SU-DHL-6 (cell line): ENCODE measurements at regions not wholly inside any gene's neighbourhood (a gene's known extent, or its start where the extent isn't known, plus 50 kb on each side); places are given as distances from the start of the nearest gene placed in this dataset.

Source experiments
- H2AFZ ChIP-seq: fragments of 200-600 bp; sonication (generic); 2 replicates; pipeline ENCODE4 v1.6.1; 2014; ENCODE audit warnings: low read depth, mild to moderate bottlenecking, moderate library complexity, mixed read lengths, antibody characterized with exemption, low read length; ENCODE audit not compliant: severe bottlenecking
- H3F3A ChIP-seq: fragments of 200-600 bp; shearing (Covaris generic); 2 replicates; pipeline ENCODE4 v1.6.0; 2016; ENCODE audit warnings: antibody characterized with exemption, mild to moderate bottlenecking; ENCODE audit not compliant: insufficient read depth
- H3K27ac ChIP-seq: fragments of 200-600 bp; sonication (generic); 2 replicates; pipeline ENCODE4 v1.5.1; 2016; ENCODE audit warnings: low read depth, mild to moderate bottlenecking, low read length, moderate library complexity, mixed read lengths
- H3K27me3 ChIP-seq: fragments of 200-600 bp; sonication (generic), shearing (Covaris generic); 2 replicates; pipeline ENCODE4 v1.6.0; 2014; ENCODE audit warnings: mild to moderate bottlenecking, low read length
- H3K36me3 ChIP-seq: fragments of 200-600 bp; sonication (generic); 2 replicates; pipeline ENCODE4 v1.6.1; 2014; ENCODE audit warnings: mild to moderate bottlenecking, low read length, mixed read lengths
- H3K4me2 ChIP-seq: fragments of 300-600, 200-600 bp; shearing (Covaris generic), sonication (generic); 2 replicates; pipeline ENCODE4 v1.6.0; 2014; ENCODE audit warnings: low read length, low read depth, mild to moderate bottlenecking; ENCODE audit not compliant: poor library complexity, severe bottlenecking
- H3K4me3 ChIP-seq: fragments of 200-600 bp; sonication (generic); 2 replicates; pipeline ENCODE4 v1.5.1; 2014; ENCODE audit warnings: antibody characterized with exemption, low read length, mild to moderate bottlenecking, mixed read lengths; ENCODE audit not compliant: insufficient read depth, poor library complexity, severe bottlenecking
- H3K79me2 ChIP-seq: fragments of 200-600 bp; sonication (generic); 2 replicates; pipeline ENCODE4 v1.6.1; 2014; ENCODE audit warnings: mild to moderate bottlenecking, low read length, moderate library complexity; ENCODE audit not compliant: insufficient read depth
- H3K9ac ChIP-seq: fragments of 200-600 bp; sonication (generic); 2 replicates; pipeline ENCODE4 v1.7.0; 2014; ENCODE audit warnings: mild to moderate bottlenecking, low read length
- H3K9me2 ChIP-seq: fragments of 200-600 bp; sonication (generic); replicated peaks from 2 replicates; pipeline ENCODE4 v1.6.1; 2014; ENCODE audit warnings: low read length; ENCODE audit not compliant: insufficient read depth
- H3K9me3 ChIP-seq: fragments of 200-600 bp; sonication (generic); 2 replicates; pipeline ENCODE4 v1.6.1; 2014; ENCODE audit warnings: low read length, mixed read lengths; ENCODE audit not compliant: insufficient read depth
- H4K20me1 ChIP-seq: fragments of 200-600 bp; sonication (generic); 2 replicates; pipeline ENCODE4 v1.6.1; 2014; ENCODE audit warnings: low read depth, mild to moderate bottlenecking, antibody characterized with exemption, low read length, moderate library complexity, mixed read lengths
- EZH2phosphoT487 ChIP-seq: fragments of 200-600 bp; sonication (generic), shearing (Covaris generic); conservative IDR thresholded peaks from 2 replicates; pipeline ENCODE4 v1.6.1; 2018; ENCODE audit warnings: mild to moderate bottlenecking, antibody characterized with exemption, low read length, moderate library complexity, mixed read lengths
- TF ChIP-seq, protein P1 (sequence below): fragments of 200-600 bp; sonication (generic); IDR thresholded peaks from one replicate; pipeline ENCODE4 v1.5.1; 2017; ENCODE audit warnings: antibody characterized with exemption, mild to moderate bottlenecking, low read length, moderate library complexity; ENCODE audit not compliant: insufficient read depth, poor library complexity, severe bottlenecking

DNA sequence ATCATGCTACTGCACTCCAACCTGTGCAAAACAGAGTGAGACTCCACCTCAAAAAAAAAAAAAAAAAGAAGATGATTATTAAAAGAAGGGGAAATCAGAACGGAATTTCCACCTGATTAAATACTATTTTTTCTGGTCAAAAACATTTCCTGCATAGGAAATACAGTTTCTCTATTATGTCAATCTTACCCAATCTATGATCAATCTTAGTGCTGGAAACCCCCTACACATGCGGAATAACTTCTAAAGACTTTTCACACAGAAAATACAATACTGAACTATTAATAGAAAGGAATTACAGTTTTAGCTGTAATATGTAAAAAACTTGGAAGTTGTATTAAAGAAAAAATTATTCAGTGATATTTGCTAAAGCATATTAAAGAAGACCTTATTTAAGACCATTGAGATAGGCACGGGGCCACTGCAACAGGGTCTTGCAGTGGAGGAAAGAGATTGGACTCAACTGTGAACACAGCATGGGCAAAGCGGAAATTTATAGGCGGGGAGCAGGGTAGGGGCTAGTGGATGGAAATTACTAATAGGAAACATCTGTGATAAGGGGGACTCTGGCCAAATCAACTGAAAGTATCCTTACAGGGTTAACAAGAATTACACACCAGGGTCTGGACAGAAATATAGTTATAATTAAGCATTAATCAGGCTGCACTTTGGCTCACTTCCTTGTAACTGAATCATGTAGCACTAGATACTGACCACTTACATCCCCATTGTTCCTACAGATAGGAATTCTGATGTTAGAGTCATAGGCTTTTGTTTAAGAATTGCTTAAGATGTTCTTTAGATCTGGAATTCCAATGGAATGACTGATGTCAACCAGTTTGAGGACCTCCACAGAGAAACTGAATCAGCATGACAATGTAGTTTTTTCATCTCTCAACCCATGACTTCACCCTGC is 411.5 kb upstream of the DDI1 start:
- Histone ChIP-seq H3K9me2 (no peaks in the 10 kb centered on the region), H2AFZ (no peak overlapping the region), H3K4me2 (no peak overlapping the region), H3K79me2 (no peaks in the 10 kb centered on the region), H3F3A (no peaks in the 10 kb centered on the region), H3K27ac (no peak overlapping the region), H3K4me3 (no peak overlapping the region), H3K9ac (no peak overlapping the region), H3K9me3 (no peaks in the 10 kb centered on the region), H3K36me3 (no peaks in the 10 kb centered on the region), H3K27me3 (no peaks in the 10 kb centered on the region), H4K20me1 (no peaks in the 10 kb centered on the region)
- no peak for TF ChIP-seq EZH2phosphoT487
- TF ChIP-seq, protein P1, sequence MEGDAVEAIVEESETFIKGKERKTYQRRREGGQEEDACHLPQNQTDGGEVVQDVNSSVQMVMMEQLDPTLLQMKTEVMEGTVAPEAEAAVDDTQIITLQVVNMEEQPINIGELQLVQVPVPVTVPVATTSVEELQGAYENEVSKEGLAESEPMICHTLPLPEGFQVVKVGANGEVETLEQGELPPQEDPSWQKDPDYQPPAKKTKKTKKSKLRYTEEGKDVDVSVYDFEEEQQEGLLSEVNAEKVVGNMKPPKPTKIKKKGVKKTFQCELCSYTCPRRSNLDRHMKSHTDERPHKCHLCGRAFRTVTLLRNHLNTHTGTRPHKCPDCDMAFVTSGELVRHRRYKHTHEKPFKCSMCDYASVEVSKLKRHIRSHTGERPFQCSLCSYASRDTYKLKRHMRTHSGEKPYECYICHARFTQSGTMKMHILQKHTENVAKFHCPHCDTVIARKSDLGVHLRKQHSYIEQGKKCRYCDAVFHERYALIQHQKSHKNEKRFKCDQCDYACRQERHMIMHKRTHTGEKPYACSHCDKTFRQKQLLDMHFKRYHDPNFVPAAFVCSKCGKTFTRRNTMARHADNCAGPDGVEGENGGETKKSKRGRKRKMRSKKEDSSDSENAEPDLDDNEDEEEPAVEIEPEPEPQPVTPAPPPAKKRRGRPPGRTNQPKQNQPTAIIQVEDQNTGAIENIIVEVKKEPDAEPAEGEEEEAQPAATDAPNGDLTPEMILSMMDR, result no peak

DNA sequence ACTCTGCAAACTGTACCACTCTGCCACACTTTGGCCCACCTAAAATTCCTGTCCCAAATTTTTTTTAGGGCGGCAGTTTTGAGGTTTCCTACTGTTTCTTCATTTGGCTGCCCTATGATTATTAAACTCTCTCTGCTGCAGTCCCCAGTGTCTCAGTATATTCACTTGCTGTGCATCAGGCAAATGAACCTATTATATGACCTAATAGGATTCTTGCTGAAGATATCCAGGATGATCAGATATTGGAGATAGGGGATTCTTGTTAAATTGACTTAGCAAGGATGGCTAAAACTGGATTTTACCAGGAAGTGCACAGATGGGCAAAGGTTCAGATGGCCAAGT is 410.8 kb upstream of the DDI1 start:
- no peak for TF ChIP-seq EZH2phosphoT487
- TF ChIP-seq, protein P1, result no peak
- Histone ChIP-seq H3K27ac (no peak overlapping the region), H3K9me3 (no peaks in the 10 kb centered on the region), H3K9ac (no peak overlapping the region), H3K4me2 (no peak overlapping the region), H2AFZ (no peak overlapping the region), H4K20me1 (no peaks in the 10 kb centered on the region), H3K36me3 (no peaks in the 10 kb centered on the region), H3K9me2 (no peaks in the 10 kb centered on the region), H3K27me3 (no peaks in the 10 kb centered on the region), H3K4me3 (no peak overlapping the region), H3K79me2 (no peaks in the 10 kb centered on the region), H3F3A (no peaks in the 10 kb centered on the region)

DNA sequence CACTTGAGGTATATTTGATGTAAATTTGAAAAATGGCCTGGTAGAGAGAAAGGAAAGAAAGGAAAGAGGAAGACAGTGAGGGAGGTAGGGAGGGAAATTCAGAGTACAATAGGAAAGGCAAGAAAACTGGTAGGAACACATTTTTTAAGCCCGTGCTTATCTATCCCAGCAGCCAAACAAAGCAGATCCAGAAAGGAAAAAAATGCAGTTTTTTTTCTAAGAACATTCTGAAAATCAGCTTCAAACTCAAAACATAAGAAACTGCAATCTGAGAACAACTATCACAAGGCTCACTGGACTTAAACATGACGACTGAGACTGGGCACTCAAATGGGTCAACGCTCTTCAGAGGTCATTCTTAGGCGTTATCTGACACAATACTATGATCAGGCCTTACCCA is 408.3 kb upstream of the DDI1 start:
- Histone ChIP-seq H3K4me3 (no peak overlapping the region), H3K9me3 (no peaks in the 10 kb centered on the region), H3K79me2 (no peaks in the 10 kb centered on the region), H3K36me3 (no peaks in the 10 kb centered on the region), H2AFZ (no peak overlapping the region), H3F3A (no peaks in the 10 kb centered on the region), H3K27me3 (no peaks in the 10 kb centered on the region), H3K9ac (no peak overlapping the region), H3K27ac (no peak overlapping the region), H3K4me2 (no peak overlapping the region), H3K9me2 (no peaks in the 10 kb centered on the region), H4K20me1 (no peaks in the 10 kb centered on the region)
- no peak for TF ChIP-seq EZH2phosphoT487
- TF ChIP-seq, protein P1, result no peak
